KMS-11 (cell line): ENCODE measurements at regions not wholly inside any gene's neighbourhood (a gene's known extent, or its start where the extent isn't known, plus 50 kb on each side); places are given as distances from the start of the nearest gene placed in this dataset.

Experiments
- H2AFZ ChIP-seq: fragments of 200-600 bp; sonication (generic); 2 replicates; pipeline ENCODE4 v1.6.1; 2016; ENCODE audit warnings: antibody characterized with exemption, mixed run types, low read depth
- H3K27ac ChIP-seq: fragments of 200-600 bp; sonication (generic); 2 replicates; pipeline ENCODE4 v1.6.1; 2016; ENCODE audit warnings: mild to moderate bottlenecking, mixed run types
- H3K27me3 ChIP-seq: fragments of 200-600 bp; sonication (generic); 2 replicates; pipeline ENCODE4 v1.6.1; 2017; ENCODE audit warnings: mild to moderate bottlenecking, low read depth, mixed run types, moderate library complexity; ENCODE audit not compliant: insufficient read depth
- H3K36me3 ChIP-seq: fragments of 200-600 bp; sonication (generic); 2 replicates; pipeline ENCODE4 v1.6.1; 2017; ENCODE audit warnings: mild to moderate bottlenecking, mixed run types; ENCODE audit not compliant: insufficient read depth
- H3K4me1 ChIP-seq: fragments of 200-600 bp; sonication (generic); 2 replicates; pipeline ENCODE4 v1.6.1; 2016; ENCODE audit warnings: mild to moderate bottlenecking, low read depth, mixed run types; ENCODE audit not compliant: poor library complexity, severe bottlenecking
- H3K4me2 ChIP-seq: fragments of 200-600 bp; sonication (generic); 2 replicates; pipeline ENCODE4 v1.7.0; 2016; ENCODE audit warnings: mild to moderate bottlenecking, mixed run types
- H3K4me3 ChIP-seq: fragments of 200-600 bp; sonication (generic); IDR thresholded peaks from 2 replicates; pipeline ENCODE4 v1.6.1; 2017; ENCODE audit warnings: low read depth, low read length, mixed read lengths; ENCODE audit not compliant: insufficient read depth
- H3K79me2 ChIP-seq: fragments of 200-600 bp; sonication (generic); 2 replicates; pipeline ENCODE4 v1.6.1; 2016; ENCODE audit warnings: low read depth, mixed run types; ENCODE audit not compliant: insufficient read depth
- H3K9ac ChIP-seq: fragments of 200-600 bp; sonication (generic); 2 replicates; pipeline ENCODE4 v1.6.1; 2016; ENCODE audit warnings: mild to moderate bottlenecking, mixed run types
- H4K20me1 ChIP-seq: fragments of 200-600 bp; sonication (generic); 2 replicates; pipeline ENCODE4 v1.6.1; 2016; ENCODE audit warnings: mild to moderate bottlenecking, mixed run types; ENCODE audit not compliant: insufficient read depth
- CTCF ChIP-seq: fragments of 200-600 bp; sonication (generic); conservative IDR thresholded peaks from 2 replicates; pipeline ENCODE4 v1.6.1; 2017; ENCODE audit warnings: low read depth, mild to moderate bottlenecking, antibody characterized with exemption, low read length, moderate library complexity, mixed read lengths

GRCh38 chr4:171203425-171203824 lies 609.8 kb upstream of the GALNTL6 start:
- peak overlapping the region; percentile 18; the same call in 1 of the 2 replicates for H3K4me2 ChIP-seq
- TF ChIP-seq CTCF: no peak
- H3K27ac ChIP-seq: no peak overlapping the region
- no peaks in the 10 kb centered on the region for H4K20me1 ChIP-seq
- H3K4me1 ChIP-seq: peaks cover 19% of the 10 kb centered on the region
- H3K27me3 ChIP-seq: no peaks in the 10 kb centered on the region
- no peak overlapping the region for H3K9ac ChIP-seq
- no peak overlapping the region for H3K4me3 ChIP-seq
- H2AFZ ChIP-seq: no peak overlapping the region
- no peaks in the 10 kb centered on the region for H3K79me2 ChIP-seq
- H3K36me3 ChIP-seq: no peaks in the 10 kb centered on the region

- no peaks in the 10 kb centered on the region for H3K36me3 ChIP-seq
- H3K79me2 ChIP-seq: no peaks in the 10 kb centered on the region
- H3K4me3 ChIP-seq: no peak overlapping the region
- TF ChIP-seq CTCF: no peak
- peaks cover 19% of the 10 kb centered on the region for H3K4me1 ChIP-seq
- H2AFZ ChIP-seq: no peak overlapping the region
- no peak overlapping the region for H3K9ac ChIP-seq
- H3K4me2 ChIP-seq: no peak overlapping the region
- H4K20me1 ChIP-seq: no peaks in the 10 kb centered on the region
- no peak overlapping the region for H3K27ac ChIP-seq
- no peaks in the 10 kb centered on the region for H3K27me3 ChIP-seq
Observed at GRCh38 chr4:171202908-171203307, 610.3 kb upstream of the GALNTL6 start.

GRCh38 chr4:171186700-171187099 lies 626.5 kb upstream of the GALNTL6 start:
- no peak overlapping the region for H3K9ac ChIP-seq

GRCh38 chr4:171181090-171181489 lies 632.1 kb upstream of the GALNTL6 start:
- no peaks in the 10 kb centered on the region for H3K27me3 ChIP-seq

More at GRCh38 chr4:171186700-171187099, 626.5 kb upstream of the GALNTL6 start:
- TF ChIP-seq CTCF: no peak
- no peaks in the 10 kb centered on the region for H3K27me3 ChIP-seq
- H3K79me2 ChIP-seq: no peaks in the 10 kb centered on the region
- H3K4me1 ChIP-seq: no peaks in the 10 kb centered on the region
- H3K4me2 ChIP-seq: no peak overlapping the region
- H2AFZ ChIP-seq: no peak overlapping the region
- H3K4me3 ChIP-seq: no peak overlapping the region
- H4K20me1 ChIP-seq: no peaks in the 10 kb centered on the region
- no peak overlapping the region for H3K27ac ChIP-seq
- H3K36me3 ChIP-seq: no peaks in the 10 kb centered on the region

More at GRCh38 chr4:171181090-171181489, 632.1 kb upstream of the GALNTL6 start:
- H3K27ac ChIP-seq: no peak overlapping the region
- H3K79me2 ChIP-seq: no peaks in the 10 kb centered on the region
- H3K36me3 ChIP-seq: no peaks in the 10 kb centered on the region
- TF ChIP-seq CTCF: no peak
- no peaks in the 10 kb centered on the region for H3K4me1 ChIP-seq
- no peak overlapping the region for H3K4me2 ChIP-seq
- no peak overlapping the region for H3K4me3 ChIP-seq
- no peak overlapping the region for H3K9ac ChIP-seq
- H2AFZ ChIP-seq: no peak overlapping the region
- no peaks in the 10 kb centered on the region for H4K20me1 ChIP-seq
